Erythroblast (primary cell): ENCODE measurements at regions not wholly inside any gene's neighbourhood (a gene's known extent, or its start where the extent isn't known, plus 50 kb on each side); places are given as distances from the start of the nearest gene placed in this dataset.

Experiments used
- GATA1 ChIP-seq: IDR thresholded peaks from 2 replicates; pipeline ENCODE4 v1.6.1; 2011; ENCODE audit warnings: low read depth, mild to moderate bottlenecking, control low read depth, low read length, moderate library complexity
- POLR2A ChIP-seq: IDR thresholded peaks from 2 replicates; pipeline ENCODE4 v1.6.1; 2011; ENCODE audit warnings: mild to moderate bottlenecking, low read length

DNA sequence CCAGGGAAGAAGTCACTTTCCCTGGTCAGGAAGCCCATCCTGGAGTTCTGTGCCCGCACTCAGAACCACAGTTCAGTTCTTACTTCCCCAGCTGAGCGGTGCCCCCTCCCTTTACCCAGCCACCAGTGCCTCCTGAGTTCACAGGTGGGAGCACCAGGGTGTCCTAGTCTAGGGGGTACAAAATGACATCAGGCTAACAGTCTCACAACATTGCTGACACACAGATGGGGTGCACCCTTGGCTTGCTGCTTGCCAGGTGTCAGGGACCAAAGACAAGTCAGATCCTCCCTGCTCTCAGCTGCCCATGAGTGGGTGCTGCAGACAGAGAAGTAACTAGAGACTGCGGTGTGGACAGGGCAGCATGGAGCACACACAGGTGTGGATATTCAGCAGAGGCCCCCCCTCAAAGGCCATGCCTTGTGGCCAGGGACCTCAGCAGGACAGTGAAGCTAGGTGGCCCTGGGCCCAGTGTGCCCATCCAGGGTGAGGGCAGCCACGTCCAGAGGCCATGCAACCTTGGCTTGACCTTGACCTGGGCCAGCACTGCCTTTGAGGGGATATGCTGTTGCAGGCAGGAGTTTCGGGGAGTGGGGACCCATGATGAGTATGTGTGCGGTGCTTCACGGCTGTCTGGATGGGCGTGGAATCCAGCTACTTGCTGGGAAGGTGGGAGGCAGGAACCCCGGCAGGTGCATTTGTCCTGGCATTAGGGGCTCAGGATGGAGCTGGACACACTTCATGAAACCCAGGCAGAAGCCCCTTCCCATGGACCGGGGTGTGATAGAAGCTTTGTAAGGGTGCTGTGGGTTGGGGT lies 110.4 kb upstream of the FRMD1 start:
- TF ChIP-seq POLR2A (no peak), GATA1 (no peak)
